ENCODE measurements at regions not wholly inside any gene's neighbourhood (a gene's known extent, or its start where the extent isn't known, plus 50 kb on each side); places are given as distances from the start of the nearest gene placed in this dataset.
"Not testable (repeated sequence)": the region's sequence is repeated elsewhere in the genome, so short reads cannot be mapped to it uniquely, and the experiment has no call there.

DNA sequence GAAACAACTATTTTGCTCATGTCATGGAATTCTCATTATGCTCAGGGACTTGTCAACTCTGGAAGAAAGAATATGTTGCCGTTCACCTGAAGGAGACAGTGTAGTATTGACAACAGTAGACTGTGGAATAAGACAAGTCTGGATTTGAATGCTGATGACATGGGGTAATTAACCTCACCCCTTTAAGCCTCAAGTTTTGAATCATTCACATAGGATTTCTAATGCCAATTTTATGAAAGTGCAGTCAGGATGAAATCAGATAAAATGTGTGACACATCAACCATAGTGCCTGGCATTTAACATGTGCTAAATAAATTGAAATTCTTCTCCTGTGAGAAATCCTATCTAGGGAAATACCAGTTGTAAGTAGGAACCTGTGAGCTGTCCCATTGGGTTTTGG is 305.8 kb downstream of the KIF20B start:
- no peak for DNase-seq (ENCODE audit: low read depth)
- TF ChIP-seq, protein P1, sequence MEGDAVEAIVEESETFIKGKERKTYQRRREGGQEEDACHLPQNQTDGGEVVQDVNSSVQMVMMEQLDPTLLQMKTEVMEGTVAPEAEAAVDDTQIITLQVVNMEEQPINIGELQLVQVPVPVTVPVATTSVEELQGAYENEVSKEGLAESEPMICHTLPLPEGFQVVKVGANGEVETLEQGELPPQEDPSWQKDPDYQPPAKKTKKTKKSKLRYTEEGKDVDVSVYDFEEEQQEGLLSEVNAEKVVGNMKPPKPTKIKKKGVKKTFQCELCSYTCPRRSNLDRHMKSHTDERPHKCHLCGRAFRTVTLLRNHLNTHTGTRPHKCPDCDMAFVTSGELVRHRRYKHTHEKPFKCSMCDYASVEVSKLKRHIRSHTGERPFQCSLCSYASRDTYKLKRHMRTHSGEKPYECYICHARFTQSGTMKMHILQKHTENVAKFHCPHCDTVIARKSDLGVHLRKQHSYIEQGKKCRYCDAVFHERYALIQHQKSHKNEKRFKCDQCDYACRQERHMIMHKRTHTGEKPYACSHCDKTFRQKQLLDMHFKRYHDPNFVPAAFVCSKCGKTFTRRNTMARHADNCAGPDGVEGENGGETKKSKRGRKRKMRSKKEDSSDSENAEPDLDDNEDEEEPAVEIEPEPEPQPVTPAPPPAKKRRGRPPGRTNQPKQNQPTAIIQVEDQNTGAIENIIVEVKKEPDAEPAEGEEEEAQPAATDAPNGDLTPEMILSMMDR (conservative IDR thresholded peaks at IDR 0.05; ENCODE audit: low read length) = no peak
- no peak overlapping the region for H3K4me3 ChIP-seq (ENCODE audit: low read length)

DNA sequence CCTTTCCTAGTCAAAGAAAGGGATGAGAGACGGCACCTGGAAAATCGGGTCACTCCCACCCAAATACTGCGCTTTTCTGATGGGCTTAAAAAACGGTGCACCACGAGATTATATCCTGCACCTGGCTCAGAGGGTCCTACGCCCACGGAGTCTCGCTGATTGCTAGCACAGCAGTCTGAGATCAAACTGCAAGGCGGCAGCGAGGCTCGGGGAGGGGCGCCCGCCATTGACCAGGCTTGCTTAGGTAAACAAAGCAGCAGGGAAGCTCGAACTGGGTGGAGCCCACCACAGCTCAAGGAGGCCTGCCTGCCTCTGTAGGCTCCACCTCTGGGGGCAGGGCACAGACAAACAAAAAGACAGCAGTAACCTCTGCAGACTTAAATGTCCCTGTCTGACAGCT is 309.9 kb downstream of the KIF20B start:
- not testable (repeated sequence) for H3K4me3 ChIP-seq (ENCODE audit: low read length); DNase-seq (ENCODE audit: low read depth)

DNA sequence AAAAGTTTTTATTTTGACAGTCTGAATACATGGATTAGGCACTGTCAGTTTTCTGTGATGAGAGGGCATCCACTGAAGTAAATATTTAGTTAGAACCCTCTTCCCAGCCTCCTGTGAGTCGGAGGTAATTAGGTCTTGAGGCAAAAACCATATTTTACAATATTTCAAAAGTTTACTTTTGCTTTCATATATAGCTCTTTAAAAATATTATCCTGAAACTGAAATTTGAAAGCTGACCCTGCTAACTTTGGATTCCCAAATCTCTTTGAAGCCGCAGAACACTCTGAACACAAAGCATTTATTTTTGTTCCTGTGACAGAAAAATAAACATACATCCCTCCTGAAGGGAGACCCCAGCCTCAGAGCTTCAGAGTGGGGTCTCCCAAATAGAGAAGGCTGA is 317.4 kb downstream of the KIF20B start:
- no peak overlapping the region for H3K4me3 ChIP-seq (ENCODE audit: low read length)
- TF ChIP-seq, protein P1 (conservative IDR thresholded peaks at IDR 0.05; ENCODE audit: low read length) = no peak
- DNase-seq (ENCODE audit: low read depth) = no peak

DNA sequence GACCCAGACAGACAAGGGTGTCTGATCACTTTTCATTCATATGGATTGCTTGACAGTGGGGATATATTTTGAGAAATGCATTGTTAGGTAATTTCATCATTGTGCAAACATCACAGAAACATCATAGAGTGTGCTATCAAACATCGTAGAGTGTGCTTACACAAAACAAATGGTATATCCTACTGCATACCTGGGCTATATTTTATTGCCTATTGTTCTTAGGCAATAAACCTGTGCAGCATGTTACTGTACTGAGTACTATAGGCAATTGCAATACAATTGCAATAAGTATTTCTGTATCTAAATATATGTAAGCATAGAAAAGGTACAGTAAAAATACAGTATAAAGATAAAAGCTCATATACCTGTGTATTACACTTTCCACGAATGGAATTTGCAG is 319.1 kb downstream of the KIF20B start:
- DNase-seq (ENCODE audit: low read depth) = no peak
- TF ChIP-seq, protein P1 (conservative IDR thresholded peaks at IDR 0.05; ENCODE audit: low read length) = no peak
- H3K4me3 ChIP-seq (ENCODE audit: low read length) = no peak overlapping the region

DNA sequence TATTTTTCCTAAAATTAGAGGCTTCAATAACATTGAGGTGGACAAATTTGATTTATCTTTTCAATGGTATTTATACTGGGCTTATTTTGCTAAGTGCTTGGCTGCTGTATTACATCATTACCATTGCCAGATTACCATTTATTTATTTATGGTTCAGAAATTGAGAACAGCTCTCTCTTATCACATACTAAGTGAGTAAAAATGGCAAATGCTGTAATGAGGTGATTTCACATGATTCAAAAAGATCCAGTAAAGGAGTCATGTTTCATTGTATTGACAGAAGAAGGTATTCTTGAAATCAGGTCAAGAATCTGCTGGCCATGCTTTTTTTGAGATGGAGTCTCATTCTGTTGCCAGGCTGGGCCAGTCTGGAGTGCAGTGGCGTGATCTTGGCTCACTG is 322.6 kb downstream of the KIF20B start:
- TF ChIP-seq, protein P1 (conservative IDR thresholded peaks at IDR 0.05; ENCODE audit: low read length) = no peak
- no peak overlapping the region for H3K4me3 ChIP-seq (ENCODE audit: low read length)
- DNase-seq (ENCODE audit: low read depth) = no peak

DNA sequence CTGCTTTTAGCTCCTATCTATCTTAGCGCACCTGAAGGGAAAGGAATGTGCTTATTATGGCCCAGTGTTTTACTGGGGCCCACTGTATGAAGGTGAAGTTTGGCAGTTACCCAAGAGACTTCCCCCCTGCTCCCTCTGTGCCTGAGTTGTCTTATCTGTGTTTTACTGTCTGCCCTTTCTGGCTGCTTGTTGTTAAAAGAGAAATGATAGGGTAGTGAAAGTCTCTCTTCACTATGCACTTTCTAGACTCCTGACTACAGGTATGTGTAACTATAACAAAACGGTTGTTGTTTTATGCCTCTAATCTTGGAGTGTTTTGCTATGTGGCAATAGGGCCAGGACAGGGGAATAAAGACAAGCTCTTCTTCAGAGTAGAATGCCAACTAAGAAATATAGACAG is 326.9 kb downstream of the KIF20B start:
- TF ChIP-seq, protein P1 (conservative IDR thresholded peaks at IDR 0.05; ENCODE audit: low read length) = no peak
- no peak overlapping the region for H3K4me3 ChIP-seq (ENCODE audit: low read length)
- no peak for DNase-seq (ENCODE audit: low read depth)

DNA sequence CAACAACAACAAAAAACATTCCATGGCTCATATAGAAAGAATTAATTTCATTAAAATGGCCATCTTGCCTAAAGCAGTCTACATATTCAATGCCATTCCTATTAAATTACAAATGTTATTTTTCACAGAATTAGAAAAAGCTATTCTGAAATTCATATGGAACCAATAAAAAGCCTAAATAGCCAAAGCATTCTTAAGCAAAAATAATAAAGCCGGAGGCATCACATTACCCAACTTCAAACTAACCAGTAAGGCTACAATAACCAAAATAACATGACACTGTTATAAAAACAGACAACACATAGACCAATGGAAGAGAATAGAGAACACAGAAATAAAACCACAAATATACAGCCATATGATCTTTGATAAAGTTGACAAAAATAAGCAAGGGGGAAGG is 330.4 kb downstream of the KIF20B start:
- DNase-seq (ENCODE audit: low read depth) = no peak
- no peak overlapping the region for H3K4me3 ChIP-seq (ENCODE audit: low read length)
- TF ChIP-seq, protein P1 (conservative IDR thresholded peaks at IDR 0.05; ENCODE audit: low read length) = no peak

DNA sequence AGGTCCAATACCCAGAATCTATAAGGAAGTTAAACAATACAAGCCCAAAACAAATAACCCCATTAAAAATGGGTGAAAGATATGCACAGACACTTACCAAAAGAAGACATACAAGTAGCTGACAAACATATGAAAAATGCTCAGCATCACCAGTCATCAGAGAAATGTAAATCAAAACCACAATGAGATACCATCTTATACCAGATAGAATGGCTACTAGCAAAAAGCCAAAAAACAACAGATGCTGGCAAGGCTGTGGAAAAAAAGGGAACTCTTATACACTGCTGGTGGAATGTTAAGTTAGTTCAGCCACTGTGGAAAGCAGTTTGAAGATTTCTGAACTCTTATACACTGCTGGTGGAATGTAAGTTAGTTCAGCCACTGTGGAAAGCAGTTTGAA is 331.1 kb downstream of the KIF20B start:
- TF ChIP-seq, protein P1 (conservative IDR thresholded peaks at IDR 0.05; ENCODE audit: low read length) = no peak
- no peak overlapping the region for H3K4me3 ChIP-seq (ENCODE audit: low read length)
- no peak for DNase-seq (ENCODE audit: low read depth)

DNA sequence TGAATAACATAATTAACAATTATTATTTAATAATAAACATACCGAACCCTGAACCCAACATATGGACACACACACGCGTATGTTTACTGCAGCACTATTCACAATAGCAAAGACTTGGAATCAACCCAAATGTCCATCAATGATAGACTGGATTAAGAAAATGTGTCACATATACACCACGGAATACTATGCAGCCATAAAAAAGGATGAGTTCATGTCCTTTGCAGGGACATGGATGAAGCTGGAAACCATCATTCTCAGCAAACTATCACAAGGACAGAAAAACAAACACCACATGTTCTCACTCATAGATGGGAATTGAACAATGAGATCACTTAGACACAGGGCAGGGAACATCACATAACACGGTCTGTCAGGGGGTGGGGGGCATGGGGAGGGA is 333.5 kb downstream of the KIF20B start:
- not testable (repeated sequence) for DNase-seq (ENCODE audit: low read depth); H3K4me3 ChIP-seq (ENCODE audit: low read length)
